Uterus (tissue), 3 donors: ENCODE measurements at regions not wholly inside any gene's neighbourhood (a gene's known extent, or its start where the extent isn't known, plus 50 kb on each side); places are given as distances from the start of the nearest gene placed in this dataset.

Experiments
- DNase-seq, 2 donors: peaks; one replicate each; pipeline ENCODE4 v3.0.0-alpha.2; 2019 to 2020
- H3K27ac ChIP-seq, 2 donors: fragments of 200-600 bp; sonication (generic); 1 replicate in 1 of 2; 2 replicates in 1 of 2; pipeline ENCODE4 v1.5.1; 2016 to 2018
- H3K27me3 ChIP-seq, 2 donors: fragments of 200-600 bp; sonication (generic); one replicate each; pipeline ENCODE4 v1.5.1; 2018 to 2019; ENCODE audit warnings: control low read depth in 1 of 2
- H3K36me3 ChIP-seq, 2 donors: fragments of 200-600 bp; sonication (generic); one replicate each; pipeline ENCODE4 v1.5.1; 2019; ENCODE audit warnings: control low read depth in 1 of 2
- H3K4me1 ChIP-seq, 2 donors: fragments of 200-600 bp; sonication (generic); one replicate each; pipeline ENCODE4 v1.5.1; 2018 to 2019; ENCODE audit warnings: control low read depth in 1 of 2
- H3K4me3 ChIP-seq, 2 donors: fragments of 200-600 bp; sonication (generic); 1 replicate in 1 of 2; 2 replicates in 1 of 2; pipeline ENCODE4 v1.5.1; 2018 to 2019; ENCODE audit warnings: mild to moderate bottlenecking in 1 of 2
- H3K9me3 ChIP-seq, 2 donors: fragments of 200-600 bp; sonication (generic); one replicate each; pipeline ENCODE4 v1.5.1; 2019; ENCODE audit warnings: control low read depth in 1 of 2
- POLR2A ChIP-seq, 2 donors: fragments of 450-650 bp; IDR thresholded peaks; one replicate each; pipeline ENCODE4 v1.6.1; 2016; ENCODE audit warnings: antibody characterized with exemption in 2 of 2, mild to moderate bottlenecking in 1 of 2, moderate library complexity in 1 of 2
- intact Hi-C: fragments of 100-400 bp; cut with DNase I; formaldehyde crosslinking; loops from one replicate; pipeline ENCODE4 v1.15.1; 2023; ENCODE audit warnings: low total_unique reads
- TF ChIP-seq, protein P1 (sequence below), 4 experiments: fragments of 200-600 bp in 2 of 4; fragments of 450-650 bp in 2 of 4; sonication (generic) in 2 of 4; IDR thresholded peaks; one replicate each; pipeline ENCODE4 v1.5.1; 2016 to 2019; ENCODE audit warnings: antibody characterized with exemption in 4 of 4, mild to moderate bottlenecking in 2 of 4, moderate library complexity in 1 of 4
- donor health status: DM: yes; HTN: yes; CAD: no.

DNA sequence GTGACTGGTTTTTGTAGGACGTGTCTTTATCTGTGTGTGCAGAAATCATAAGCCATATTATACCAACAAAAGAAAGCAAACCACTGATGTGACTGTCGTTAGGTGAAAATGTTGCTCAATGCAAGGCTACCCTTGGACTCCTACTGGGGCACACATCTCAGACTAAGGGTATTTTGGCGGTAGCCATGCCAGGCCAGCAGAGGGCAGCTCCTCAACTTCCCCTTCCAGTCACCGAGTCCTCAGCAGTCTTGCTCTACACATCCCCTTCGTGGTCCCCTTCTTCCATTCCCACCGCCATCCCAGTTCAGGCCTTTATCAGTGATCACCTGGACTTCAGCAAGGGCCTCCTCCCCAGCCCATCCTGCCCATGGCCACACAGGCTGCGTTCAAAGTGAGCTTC lies 113.7 kb upstream of the GGTLC1 start:
- H3K27ac ChIP-seq: no peak overlapping the region
- DNase-seq: no peak
- H3K27me3 ChIP-seq: no peaks in the 10 kb centered on the region
- no peaks in the 10 kb centered on the region for H3K9me3 ChIP-seq
- no peaks in the 10 kb centered on the region for H3K36me3 ChIP-seq
- intact Hi-C loops: no loop called here
- H3K4me3 ChIP-seq: no peak overlapping the region
- H3K4me1 ChIP-seq: no peaks in the 10 kb centered on the region
- TF ChIP-seq, protein P1, sequence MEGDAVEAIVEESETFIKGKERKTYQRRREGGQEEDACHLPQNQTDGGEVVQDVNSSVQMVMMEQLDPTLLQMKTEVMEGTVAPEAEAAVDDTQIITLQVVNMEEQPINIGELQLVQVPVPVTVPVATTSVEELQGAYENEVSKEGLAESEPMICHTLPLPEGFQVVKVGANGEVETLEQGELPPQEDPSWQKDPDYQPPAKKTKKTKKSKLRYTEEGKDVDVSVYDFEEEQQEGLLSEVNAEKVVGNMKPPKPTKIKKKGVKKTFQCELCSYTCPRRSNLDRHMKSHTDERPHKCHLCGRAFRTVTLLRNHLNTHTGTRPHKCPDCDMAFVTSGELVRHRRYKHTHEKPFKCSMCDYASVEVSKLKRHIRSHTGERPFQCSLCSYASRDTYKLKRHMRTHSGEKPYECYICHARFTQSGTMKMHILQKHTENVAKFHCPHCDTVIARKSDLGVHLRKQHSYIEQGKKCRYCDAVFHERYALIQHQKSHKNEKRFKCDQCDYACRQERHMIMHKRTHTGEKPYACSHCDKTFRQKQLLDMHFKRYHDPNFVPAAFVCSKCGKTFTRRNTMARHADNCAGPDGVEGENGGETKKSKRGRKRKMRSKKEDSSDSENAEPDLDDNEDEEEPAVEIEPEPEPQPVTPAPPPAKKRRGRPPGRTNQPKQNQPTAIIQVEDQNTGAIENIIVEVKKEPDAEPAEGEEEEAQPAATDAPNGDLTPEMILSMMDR (IDR thresholded peaks at IDR 0.05): no peak
- no peak for TF ChIP-seq POLR2A (IDR thresholded peaks at IDR 0.05)

DNA sequence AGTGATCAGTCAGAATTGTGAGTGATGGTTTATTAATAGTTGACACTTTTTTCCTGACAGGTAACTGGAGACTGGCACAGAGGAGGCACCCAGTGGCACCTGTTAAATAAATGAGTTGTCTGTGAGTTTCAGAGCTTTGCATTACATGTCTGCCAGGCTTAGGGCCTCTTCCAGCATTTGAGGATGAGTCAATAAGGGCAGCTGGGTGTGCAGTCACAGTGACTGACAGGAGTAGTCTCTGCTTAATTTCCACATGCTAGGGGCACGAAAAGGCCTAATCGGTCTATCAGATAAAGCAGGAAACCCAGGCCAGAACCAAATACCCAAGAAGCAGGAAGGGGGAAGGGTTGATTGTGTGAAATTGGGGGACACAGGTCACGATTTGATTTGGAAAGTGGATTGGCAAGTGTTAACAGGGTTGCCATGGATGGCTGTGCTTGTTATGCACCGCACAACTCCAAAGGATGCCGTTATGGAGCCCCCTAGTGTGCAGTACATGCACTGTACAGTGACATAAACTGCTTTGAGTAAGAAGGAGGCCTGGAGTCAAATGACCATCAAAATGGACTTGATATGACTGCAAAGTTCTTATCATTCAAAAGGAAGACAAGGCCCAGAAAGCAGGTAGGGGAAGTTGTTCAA lies 111.9 kb upstream of the GGTLC1 start:
- H3K4me1 ChIP-seq: no peaks in the 10 kb centered on the region
- TF ChIP-seq, protein P1 (IDR thresholded peaks at IDR 0.05): peak; percentile 35 to 49 (median 39)
- TF ChIP-seq POLR2A (IDR thresholded peaks at IDR 0.05): no peak
- no peaks in the 10 kb centered on the region for H3K36me3 ChIP-seq
- intact Hi-C loops: no loop called here
- no peak overlapping the region for H3K27ac ChIP-seq
- no peaks in the 10 kb centered on the region for H3K27me3 ChIP-seq
- H3K4me3 ChIP-seq: no peak overlapping the region
- peak; percentile 20 to 37 for DNase-seq
- no peaks in the 10 kb centered on the region for H3K9me3 ChIP-seq

DNA sequence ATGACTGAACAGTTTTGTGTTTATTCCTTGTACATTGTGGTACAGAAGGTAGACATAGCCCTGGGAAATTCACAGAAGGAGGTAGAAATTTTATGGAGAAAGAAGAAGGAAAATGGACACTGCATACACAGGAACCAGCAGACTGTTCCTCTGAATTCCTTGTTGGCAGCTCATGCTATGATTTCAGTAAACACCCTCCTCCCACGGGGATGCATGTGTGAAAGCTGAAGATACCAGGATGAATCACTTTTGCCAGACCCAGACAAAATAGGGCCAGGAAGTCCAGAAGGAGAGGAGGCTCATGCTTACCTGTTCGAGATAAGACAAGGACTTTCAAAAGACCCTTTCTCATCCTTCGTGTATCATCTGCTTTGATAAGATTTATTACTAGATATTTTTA lies 110.3 kb upstream of the GGTLC1 start:
- Histone ChIP-seq H3K4me3 (no peak overlapping the region), H3K27ac (no peak overlapping the region), H3K4me1 (no peaks in the 10 kb centered on the region), H3K36me3 (no peaks in the 10 kb centered on the region), H3K9me3 (no peaks in the 10 kb centered on the region), H3K27me3 (no peaks in the 10 kb centered on the region)
- TF ChIP-seq, protein P1 (IDR thresholded peaks at IDR 0.05): no peak
- no peak for TF ChIP-seq POLR2A (IDR thresholded peaks at IDR 0.05)
- DNase-seq: peak in 1 of 2 donors; percentile 38
- intact Hi-C loops: no loop called here

DNA sequence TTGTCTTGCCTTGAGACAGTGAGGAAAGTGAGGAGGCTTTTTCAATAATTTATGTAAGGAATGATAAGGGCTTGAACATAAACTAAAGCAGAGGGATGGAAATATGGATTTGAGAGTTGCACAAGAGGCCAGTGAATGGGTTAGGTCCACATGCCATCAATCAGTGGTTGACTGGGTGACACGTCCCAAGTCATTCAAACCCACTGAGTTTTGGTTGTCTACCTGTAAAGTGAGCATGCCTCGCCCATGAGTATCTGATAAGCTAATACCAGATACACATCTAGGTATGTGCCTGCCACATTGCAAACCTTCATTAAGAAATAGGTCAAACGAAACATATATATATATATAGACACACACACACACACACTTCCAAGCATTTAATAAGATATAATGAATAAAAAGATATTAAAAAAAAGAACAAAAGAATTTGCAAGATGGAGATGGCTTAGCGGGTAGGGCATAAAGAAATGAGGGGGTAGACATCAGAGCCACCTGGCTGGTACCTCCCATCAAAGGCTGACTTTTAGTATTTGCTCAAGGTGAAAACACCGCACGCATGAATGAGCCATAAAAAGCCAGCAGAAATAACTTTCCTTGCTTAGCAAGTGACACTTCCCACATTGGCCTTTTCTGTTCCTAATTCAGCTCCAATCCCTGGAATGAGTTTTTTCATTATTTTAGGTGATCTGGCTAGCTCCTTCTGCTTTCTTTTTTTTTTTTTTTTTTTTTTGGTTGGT lies 109.1 kb upstream of the GGTLC1 start:
- Histone ChIP-seq H3K27me3 (no peaks in the 10 kb centered on the region), H3K36me3 (no peaks in the 10 kb centered on the region), H3K27ac (no peak overlapping the region), H3K9me3 (no peaks in the 10 kb centered on the region), H3K4me3 (no peak overlapping the region), H3K4me1 (no peaks in the 10 kb centered on the region)
- DNase-seq: no peak
- intact Hi-C loops: no loop called here
- no peak for TF ChIP-seq POLR2A (IDR thresholded peaks at IDR 0.05)
- TF ChIP-seq, protein P1 (IDR thresholded peaks at IDR 0.05): no peak

DNA sequence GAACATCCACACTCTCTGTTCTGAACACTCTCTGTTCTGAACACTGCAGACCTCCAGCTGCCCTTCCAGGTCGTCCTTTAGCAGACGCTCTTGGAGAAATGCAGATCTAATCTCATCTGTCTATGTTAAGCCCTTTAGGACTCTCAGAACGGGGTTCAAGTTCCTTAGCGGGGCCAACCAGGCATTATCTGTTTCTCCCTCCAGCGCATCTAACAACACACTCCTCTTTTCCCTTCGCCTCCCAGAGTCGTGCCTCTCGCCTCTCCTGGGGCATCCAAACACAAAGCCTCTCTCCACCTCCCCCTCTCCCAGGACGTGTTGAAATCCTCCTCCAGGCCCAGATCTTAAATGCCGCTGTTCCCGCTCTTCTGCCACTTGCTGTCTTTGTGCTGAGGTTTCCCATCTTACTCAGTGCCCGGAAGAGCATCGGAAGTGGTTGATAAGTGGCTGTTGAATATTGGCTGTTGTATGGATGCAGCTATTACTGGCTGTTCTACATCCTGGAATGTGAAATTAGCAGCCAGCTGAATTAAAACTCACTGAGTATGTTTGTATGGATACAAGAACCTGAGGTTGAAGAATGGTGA lies 108.4 kb upstream of the GGTLC1 start:
- H3K36me3 ChIP-seq: no peaks in the 10 kb centered on the region
- no peak for DNase-seq
- TF ChIP-seq, protein P1 (IDR thresholded peaks at IDR 0.05): no peak
- no peak for TF ChIP-seq POLR2A (IDR thresholded peaks at IDR 0.05)
- H3K9me3 ChIP-seq: no peaks in the 10 kb centered on the region
- no peak overlapping the region for H3K27ac ChIP-seq
- H3K4me1 ChIP-seq: no peaks in the 10 kb centered on the region
- H3K4me3 ChIP-seq: no peak overlapping the region
- H3K27me3 ChIP-seq: no peaks in the 10 kb centered on the region
- intact Hi-C loops: no loop called here
